Liver (tissue), 8 donors: ENCODE measurements at regions not wholly inside any gene's neighbourhood (a gene's known extent, or its start where the extent isn't known, plus 50 kb on each side); places are given as distances from the start of the nearest gene placed in this dataset.

Source experiments
- DNase-seq: peaks from one replicate; pipeline ENCODE4 v3.0.0-alpha.2; 2017; ENCODE audit warnings: low spot score
- H3K27ac ChIP-seq, 2 donors: one replicate each; pipeline ENCODE4 v1.7.0; 2013; ENCODE audit warnings: inconsistent platforms in 2 of 2, low read length in 2 of 2, control low read depth in 1 of 2, low read depth in 1 of 2, mild to moderate bottlenecking in 1 of 2
- H3K27me3 ChIP-seq, 4 donors: one replicate each; pipeline versions ENCODE4 v1.6.1 to v1.7.0; 2013; ENCODE audit warnings: low read length in 3 of 4, inconsistent platforms in 1 of 4, mild to moderate bottlenecking in 1 of 4, moderate library complexity in 1 of 4; ENCODE audit not compliant: control insufficient read depth in 4 of 4, insufficient read depth in 4 of 4
- H3K36me3 ChIP-seq, 4 donors: one replicate each; pipeline versions ENCODE4 v1.6.1 to v1.7.0; 2013; ENCODE audit warnings: low read length in 3 of 4, mild to moderate bottlenecking in 3 of 4, low read depth in 1 of 4, moderate library complexity in 1 of 4; ENCODE audit not compliant: control insufficient read depth in 4 of 4, insufficient read depth in 3 of 4
- H3K4me1 ChIP-seq, 4 donors: one replicate each; pipeline versions ENCODE4 v1.6.1 to v1.7.0; 2013; ENCODE audit warnings: low read length in 3 of 4, mild to moderate bottlenecking in 3 of 4, moderate library complexity in 1 of 4; ENCODE audit not compliant: control insufficient read depth in 4 of 4, insufficient read depth in 4 of 4
- H3K4me3 ChIP-seq, 3 donors: one replicate each; pipeline versions ENCODE4 v1.6.1 to v1.7.0; 2013; ENCODE audit warnings: low read length in 3 of 3, control low read depth in 1 of 3, low read depth in 1 of 3, mild to moderate bottlenecking in 1 of 3
- H3K9ac ChIP-seq, 2 donors: one replicate each; pipeline ENCODE4 v1.7.0; 2013; ENCODE audit warnings: low read length in 2 of 2, mild to moderate bottlenecking in 2 of 2, moderate library complexity in 2 of 2, control low read depth in 1 of 2, low read depth in 1 of 2
- H3K9me3 ChIP-seq, 4 donors: one replicate each; pipeline versions ENCODE4 v1.6.1 to v1.7.0; 2013; ENCODE audit warnings: low read length in 3 of 4; ENCODE audit not compliant: control insufficient read depth in 4 of 4
- ATF3 ChIP-seq: IDR thresholded peaks from 2 replicates; pipeline ENCODE4 v1.6.1; 2016; ENCODE audit warnings: antibody characterized with exemption
- CTCF ChIP-seq: fragments of 150-350 bp; IDR thresholded peaks from 2 replicates; pipeline ENCODE4 v1.5.1; 2017; ENCODE audit warnings: improper control_type of control experiment, low read depth, low read length; ENCODE audit not compliant: missing input control
- EGR1 ChIP-seq, 2 donors: IDR thresholded peaks; 2 replicates each; pipeline ENCODE4 v1.6.1; 2016 to 2018; ENCODE audit warnings: antibody characterized with exemption in 2 of 2, low read depth in 2 of 2
- FOXA1 ChIP-seq: IDR thresholded peaks from 2 replicates; pipeline ENCODE4 v1.6.1; 2016; ENCODE audit warnings: antibody characterized with exemption
- FOXA2 ChIP-seq: IDR thresholded peaks from 2 replicates; pipeline ENCODE4 v1.6.1; 2016; ENCODE audit warnings: antibody characterized with exemption
- GABPA ChIP-seq, 2 donors: IDR thresholded peaks in 1 of 2; conservative IDR thresholded peaks in 1 of 2; 2 replicates each; pipeline ENCODE4 v1.6.1; 2016; ENCODE audit warnings: antibody characterized with exemption in 2 of 2, mild to moderate bottlenecking in 1 of 2, moderate library complexity in 1 of 2
- HNF4A ChIP-seq, 2 donors: conservative IDR thresholded peaks; 2 replicates each; pipeline ENCODE4 v1.6.1; 2016; ENCODE audit warnings: antibody characterized with exemption in 2 of 2, mild to moderate bottlenecking in 2 of 2
- HNF4G ChIP-seq: IDR thresholded peaks from 2 replicates; pipeline ENCODE4 v1.6.1; 2016; ENCODE audit warnings: antibody characterized with exemption
- JUND ChIP-seq, 2 donors: IDR thresholded peaks; 2 replicates each; pipeline ENCODE4 v1.6.1; 2016; ENCODE audit warnings: antibody characterized with exemption in 2 of 2
- MAX ChIP-seq: IDR thresholded peaks from 2 replicates; pipeline ENCODE4 v1.6.1; 2016; ENCODE audit warnings: antibody characterized with exemption
- RAD21 ChIP-seq, 2 donors: IDR thresholded peaks; 2 replicates each; pipeline ENCODE4 v1.6.1; 2016; ENCODE audit warnings: antibody characterized with exemption in 2 of 2, mild to moderate bottlenecking in 2 of 2
- REST ChIP-seq: IDR thresholded peaks from 2 replicates; pipeline ENCODE4 v1.6.1; 2016; ENCODE audit warnings: antibody characterized with exemption, mild to moderate bottlenecking
- RXRA ChIP-seq, 2 donors: IDR thresholded peaks; 2 replicates each; pipeline ENCODE4 v1.6.1; 2017 to 2018; ENCODE audit warnings: antibody characterized with exemption in 2 of 2, mild to moderate bottlenecking in 1 of 2
- SP1 ChIP-seq: IDR thresholded peaks from 2 replicates; pipeline ENCODE4 v1.6.1; 2018; ENCODE audit warnings: antibody characterized with exemption, mild to moderate bottlenecking
- TAF1 ChIP-seq: conservative IDR thresholded peaks from 2 replicates; pipeline ENCODE4 v1.6.1; 2016; ENCODE audit warnings: antibody characterized with exemption, mild to moderate bottlenecking
- YY1 ChIP-seq: IDR thresholded peaks from 2 replicates; pipeline ENCODE4 v1.6.1; 2016; ENCODE audit warnings: antibody characterized with exemption, mild to moderate bottlenecking
- ZBTB33 ChIP-seq: IDR thresholded peaks from 2 replicates; pipeline ENCODE4 v1.6.1; 2016; ENCODE audit warnings: antibody characterized with exemption
- WGBS: extraction: QIAGEN DNeasy Blood & Tissue Kit; methylation state at CpG from one replicate; pipeline ENCODE4 v1.1.7; 2013; 5-methylcytosine and 5-hydroxymethylcytosine counted together
- donor health status: healthy.
- donor health status: healthy.
- donor health status: healthy.
- donor health status: healthy.
- donor health status: healthy.

GRCh38 chr12:78611504-78611903 is 253.1 kb upstream of the SYT1 start:
- H3K9ac ChIP-seq = no peak overlapping the region
- H3K36me3 ChIP-seq = no peaks in the 10 kb centered on the region
- no peak overlapping the region for H3K4me3 ChIP-seq
- peaks cover 0 to 2% (median 0%) of the 10 kb centered on the region in 4 donors for H3K27me3 ChIP-seq
- H3K9me3 ChIP-seq = no peaks in the 10 kb centered on the region
- no peak overlapping the region for H3K27ac ChIP-seq
- no peak for DNase-seq
- TF ChIP-seq REST (no peak), MAX (no peak), FOXA2 (no peak), RXRA (IDR thresholded peaks at IDR 0.05) (no peak), TAF1 (no peak)
- no peaks in the 10 kb centered on the region for H3K4me1 ChIP-seq

GRCh38 chr12:78612190-78612589 is 252.4 kb upstream of the SYT1 start:
- no peaks in the 10 kb centered on the region for H3K36me3 ChIP-seq
- no peaks in the 10 kb centered on the region for H3K9me3 ChIP-seq
- no peak overlapping the region for H3K4me3 ChIP-seq
- no peak for DNase-seq
- 75% methylated on average over 2 of the region's 2 CpGs for WGBS
- H3K4me1 ChIP-seq = no peaks in the 10 kb centered on the region
- TF ChIP-seq YY1 (no peak), JUND (IDR thresholded peaks at IDR 0.05) (no peak), TAF1 (no peak), HNF4G (no peak), ZBTB33 (no peak), CTCF (no peak), MAX (no peak), HNF4A (conservative IDR thresholded peaks at IDR 0.05) (no peak), RXRA (IDR thresholded peaks at IDR 0.05) (no peak), REST (no peak), FOXA1 (no peak), SP1 (no peak), FOXA2 (no peak), ATF3 (no peak), RAD21 (IDR thresholded peaks at IDR 0.05) (no peak), EGR1 (IDR thresholded peaks at IDR 0.05; ENCODE audit: low read depth in 2 of 2) (no peak), GABPA (IDR thresholded peaks at IDR 0.05 in 1 of 2, conservative IDR thresholded peaks at IDR 0.05 in 1 of 2) (no peak)
- H3K27me3 ChIP-seq = peaks cover 0 to 2% (median 0%) of the 10 kb centered on the region in 4 donors
- H3K9ac ChIP-seq = no peak overlapping the region
- no peak overlapping the region for H3K27ac ChIP-seq
